ENCODE measurements at regions not wholly inside any gene's neighbourhood (a gene's known extent, or its start where the extent isn't known, plus 50 kb on each side); places are given as distances from the start of the nearest gene placed in this dataset.
"Not testable (repeated sequence)": the region's sequence is repeated elsewhere in the genome, so short reads cannot be mapped to it uniquely, and the experiment has no call there.

DNA sequence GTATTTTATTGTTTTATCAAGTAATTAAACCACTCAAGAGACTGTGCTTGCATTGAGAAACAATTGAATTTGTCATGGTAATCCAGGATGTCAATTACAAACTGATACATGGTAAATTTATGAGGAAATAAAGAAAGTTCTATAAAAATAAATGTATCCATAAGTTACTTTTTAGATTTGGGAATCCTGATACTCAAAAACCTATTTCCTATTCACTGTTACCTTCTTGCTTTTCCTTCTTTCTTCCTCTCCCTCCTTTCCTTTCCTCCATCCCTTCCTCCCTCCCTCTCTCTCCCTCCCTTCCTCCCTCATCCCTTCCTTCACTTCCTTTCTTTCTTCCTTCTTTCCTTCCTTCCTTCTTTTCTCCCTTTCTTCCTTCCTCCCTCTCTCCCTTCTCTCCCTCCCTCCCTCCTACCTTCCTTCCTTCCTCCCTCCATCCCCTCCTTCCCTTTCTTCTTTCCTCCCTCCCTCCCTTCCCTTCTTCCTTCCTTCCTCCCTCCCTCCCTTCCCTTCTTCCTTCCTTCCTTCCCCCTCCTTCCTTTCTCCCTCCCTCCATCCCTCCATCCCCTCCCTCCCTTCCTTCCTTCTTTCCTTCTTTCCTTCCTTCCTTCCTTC is 1299.1 kb upstream of the ZEB2 start:
- no peak for DNase-seq (ENCODE audit: insufficient read length, low spot score)
- FAIRE-seq, result no peak

DNA sequence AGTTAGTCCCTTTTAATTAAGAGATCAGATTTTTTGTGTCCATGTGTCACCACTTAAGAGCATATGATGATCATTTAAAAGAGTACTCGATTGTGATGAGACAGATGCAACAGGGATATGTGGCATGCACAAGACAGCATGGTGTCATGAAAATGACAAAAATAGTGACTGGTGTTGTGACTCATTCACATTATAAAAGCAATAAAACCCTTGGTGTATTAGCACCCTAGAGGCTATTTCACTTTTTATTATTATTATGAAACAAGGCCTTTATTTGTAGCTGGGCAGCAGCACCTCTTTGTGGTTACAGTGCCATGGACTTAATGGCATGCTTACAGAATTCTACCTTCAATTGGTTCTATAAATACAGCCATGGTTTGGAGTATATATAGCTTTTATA is 1296.0 kb upstream of the ZEB2 start:
- DNase-seq (ENCODE audit: insufficient read length, low spot score), result no peak
- FAIRE-seq, result no peak

DNA sequence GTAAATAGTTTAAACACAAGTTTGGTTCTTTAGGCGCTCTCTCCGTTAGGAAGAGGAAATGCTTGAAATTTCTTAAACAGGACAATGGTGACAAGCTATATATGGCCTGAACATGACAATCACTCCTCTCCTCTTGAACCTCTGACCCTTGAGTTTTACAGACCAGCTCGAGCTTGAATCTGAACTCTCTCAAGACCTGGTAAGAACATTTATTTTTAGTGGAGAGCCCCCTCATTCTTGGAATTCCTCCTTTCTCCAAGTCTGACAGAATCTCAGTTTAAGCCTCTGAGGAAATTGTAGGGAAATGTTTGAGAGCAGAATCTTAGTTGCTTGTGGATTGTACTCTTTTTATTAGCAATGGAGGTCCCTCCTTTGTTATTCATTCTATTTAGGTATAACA is 1293.6 kb upstream of the ZEB2 start:
- FAIRE-seq, result no peak

DNA sequence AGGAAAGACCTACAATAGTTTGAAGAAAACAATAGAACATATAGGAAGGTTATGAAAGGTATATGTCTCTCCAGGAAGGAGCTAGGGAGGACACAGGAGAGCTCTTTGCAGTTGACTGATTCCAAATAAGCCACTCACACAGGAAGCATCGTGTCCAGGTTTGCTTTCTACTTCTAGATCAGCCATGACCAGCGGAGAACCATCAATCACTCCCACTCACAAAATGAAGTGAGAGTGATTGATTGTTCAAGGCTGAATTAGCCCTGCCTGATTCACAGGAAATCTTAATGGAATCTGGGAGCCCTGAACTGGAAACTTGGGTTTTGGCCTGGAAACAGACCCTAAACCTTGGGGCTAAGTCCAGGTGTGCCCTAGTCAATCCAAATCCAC is 1292.2 kb upstream of the ZEB2 start:
- FAIRE-seq (no peak), DNase-seq (ENCODE audit: insufficient read length, low spot score) (no peak)

More for the DNA sequence above, 1293.6 kb upstream of the ZEB2 start:
- no peak for DNase-seq (ENCODE audit: insufficient read length, low spot score)

DNA sequence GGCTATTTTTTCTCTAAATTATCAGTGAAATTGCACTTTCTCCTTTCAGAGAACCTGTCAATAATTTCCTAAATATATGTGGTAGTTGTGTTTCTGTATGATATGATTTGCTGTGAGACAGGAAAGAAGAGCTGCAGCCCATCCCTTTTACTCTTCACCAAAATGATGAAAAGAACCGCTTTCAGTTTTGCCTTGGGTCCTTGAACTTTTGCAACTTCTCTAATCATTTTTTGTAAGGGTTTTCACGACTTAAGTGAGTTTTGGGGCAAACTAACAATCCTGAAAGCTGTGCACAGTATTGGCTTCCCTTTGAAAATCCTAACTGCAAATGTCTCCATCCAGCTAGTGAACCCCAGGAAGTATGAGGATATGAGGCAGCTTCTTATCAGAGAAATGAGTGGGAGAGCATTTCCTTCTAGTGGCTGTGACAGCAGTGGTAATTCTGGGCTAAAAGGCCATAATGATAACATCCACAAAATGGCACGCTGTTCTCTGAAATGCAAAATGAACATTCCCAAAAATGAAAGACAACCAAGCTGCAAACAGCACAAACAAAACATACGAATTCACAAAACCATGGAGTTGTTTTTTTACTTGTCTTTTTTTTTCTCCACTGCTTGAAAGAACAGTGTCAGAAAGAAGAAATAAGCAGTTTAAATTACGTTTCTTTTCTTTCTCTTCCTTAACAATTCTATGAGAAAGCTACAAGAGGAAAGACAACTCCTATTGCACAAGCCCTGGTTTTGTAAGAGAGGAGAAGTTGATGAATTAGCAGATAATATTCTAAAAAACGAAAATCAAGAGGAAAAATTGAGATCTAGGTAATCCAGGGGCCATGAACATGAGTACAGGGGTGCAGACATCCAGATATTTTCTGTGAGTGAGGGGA is 1291.6 kb upstream of the ZEB2 start:
- FAIRE-seq (no peak), DNase-seq (ENCODE audit: insufficient read length, low spot score) (no peak)

DNA sequence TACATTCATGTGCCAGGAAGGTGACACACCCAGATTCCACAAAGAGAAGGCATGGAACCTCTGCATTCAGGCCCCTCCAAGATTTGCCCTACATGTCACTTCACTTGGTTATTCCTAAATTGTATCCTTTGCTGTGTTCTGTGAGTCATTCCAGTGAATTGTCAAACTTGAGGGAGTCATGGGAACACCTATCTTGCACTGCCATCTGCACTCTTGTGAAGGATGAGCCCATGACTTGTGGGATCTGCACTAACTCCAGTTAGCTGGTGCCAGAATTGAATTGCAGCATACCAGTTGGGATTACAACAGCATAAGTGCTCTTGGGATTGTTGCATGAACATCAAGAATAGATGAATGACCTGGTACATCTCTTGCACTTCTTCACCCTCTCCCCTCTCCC is 1288.0 kb upstream of the ZEB2 start:
- no peak for DNase-seq (ENCODE audit: insufficient read length, low spot score)
- FAIRE-seq, result peak; percentile 13

DNA sequence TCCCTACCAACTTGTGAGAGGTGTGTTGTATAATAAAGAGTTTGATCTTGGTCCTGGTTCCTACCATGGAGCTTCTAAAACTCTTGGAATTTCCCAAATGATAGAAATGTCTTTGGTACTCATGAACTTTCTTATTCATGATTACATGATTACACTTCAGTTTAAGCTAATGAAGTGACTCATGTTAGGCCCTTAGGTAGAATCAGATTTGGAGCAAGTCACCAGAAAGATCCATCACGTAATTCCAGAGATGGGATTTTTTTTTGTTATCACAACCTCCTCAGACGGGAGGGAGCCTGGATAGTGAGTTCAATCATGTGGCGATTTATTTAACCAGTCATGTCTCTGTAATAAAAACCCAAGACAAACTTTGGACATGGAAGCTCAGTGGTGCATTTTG is 1287.6 kb upstream of the ZEB2 start:
- FAIRE-seq, result no peak
- no peak for DNase-seq (ENCODE audit: insufficient read length, low spot score)

DNA sequence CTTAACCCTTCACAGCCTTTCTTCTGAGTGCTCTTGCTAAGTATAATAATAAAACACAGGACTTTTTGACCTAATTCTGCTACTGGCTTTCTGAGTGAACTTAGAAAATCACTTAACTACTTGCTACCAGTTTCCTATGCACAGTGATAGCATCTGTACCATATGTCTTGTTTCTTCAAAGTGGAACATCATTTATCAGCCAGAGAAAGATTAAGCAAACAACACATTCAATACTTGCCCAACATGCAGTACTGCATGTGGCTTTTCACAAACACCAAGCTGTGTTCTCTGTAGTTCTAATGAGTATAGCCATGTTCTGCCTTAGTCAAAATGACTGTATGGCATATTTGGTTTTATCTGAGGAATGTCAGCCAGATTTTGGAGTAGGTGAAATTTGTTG is 1286.6 kb upstream of the ZEB2 start:
- no peak for DNase-seq (ENCODE audit: insufficient read length, low spot score)
- no peak for FAIRE-seq

DNA sequence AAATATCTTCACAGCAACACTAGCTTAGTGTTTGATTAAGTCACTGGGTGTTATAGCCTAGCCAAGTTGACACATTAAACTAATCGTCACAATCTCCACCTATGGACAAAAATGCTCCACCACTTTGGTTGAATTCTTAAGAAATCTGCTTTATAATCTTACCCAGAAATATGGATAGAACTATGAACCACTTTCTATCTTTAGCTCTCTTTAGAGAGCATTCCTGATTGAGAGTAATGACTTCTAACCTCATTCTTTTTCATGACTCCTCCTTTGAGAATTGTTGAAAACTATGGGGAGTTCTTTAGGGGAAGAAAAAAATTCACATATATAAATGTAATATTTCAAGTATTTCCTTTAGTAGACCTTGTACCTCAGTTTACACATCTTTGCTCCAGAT is 1282.2 kb upstream of the ZEB2 start:
- FAIRE-seq (no peak), DNase-seq (ENCODE audit: insufficient read length, low spot score) (no peak)

DNA sequence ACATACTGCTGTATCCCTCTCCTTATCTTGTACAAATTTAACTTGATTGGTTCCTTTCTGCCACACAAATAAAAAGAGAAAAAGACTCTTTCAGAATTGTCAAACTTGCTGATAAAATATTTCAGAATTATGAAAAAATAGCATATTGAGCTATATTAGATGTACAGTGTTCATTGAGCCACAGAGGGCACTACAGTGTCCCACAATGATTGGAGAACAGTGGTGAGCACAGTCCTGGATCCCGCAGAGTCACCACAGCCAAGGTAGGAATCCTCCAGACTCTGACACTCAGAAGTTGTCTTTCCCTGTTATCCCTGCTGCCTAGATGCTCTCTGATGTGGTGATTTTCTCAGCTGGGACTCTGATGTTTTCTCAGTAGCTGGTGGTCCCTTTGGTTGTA is 1281.3 kb upstream of the ZEB2 start:
- DNase-seq (ENCODE audit: insufficient read length, low spot score), result no peak
- no peak for FAIRE-seq

DNA sequence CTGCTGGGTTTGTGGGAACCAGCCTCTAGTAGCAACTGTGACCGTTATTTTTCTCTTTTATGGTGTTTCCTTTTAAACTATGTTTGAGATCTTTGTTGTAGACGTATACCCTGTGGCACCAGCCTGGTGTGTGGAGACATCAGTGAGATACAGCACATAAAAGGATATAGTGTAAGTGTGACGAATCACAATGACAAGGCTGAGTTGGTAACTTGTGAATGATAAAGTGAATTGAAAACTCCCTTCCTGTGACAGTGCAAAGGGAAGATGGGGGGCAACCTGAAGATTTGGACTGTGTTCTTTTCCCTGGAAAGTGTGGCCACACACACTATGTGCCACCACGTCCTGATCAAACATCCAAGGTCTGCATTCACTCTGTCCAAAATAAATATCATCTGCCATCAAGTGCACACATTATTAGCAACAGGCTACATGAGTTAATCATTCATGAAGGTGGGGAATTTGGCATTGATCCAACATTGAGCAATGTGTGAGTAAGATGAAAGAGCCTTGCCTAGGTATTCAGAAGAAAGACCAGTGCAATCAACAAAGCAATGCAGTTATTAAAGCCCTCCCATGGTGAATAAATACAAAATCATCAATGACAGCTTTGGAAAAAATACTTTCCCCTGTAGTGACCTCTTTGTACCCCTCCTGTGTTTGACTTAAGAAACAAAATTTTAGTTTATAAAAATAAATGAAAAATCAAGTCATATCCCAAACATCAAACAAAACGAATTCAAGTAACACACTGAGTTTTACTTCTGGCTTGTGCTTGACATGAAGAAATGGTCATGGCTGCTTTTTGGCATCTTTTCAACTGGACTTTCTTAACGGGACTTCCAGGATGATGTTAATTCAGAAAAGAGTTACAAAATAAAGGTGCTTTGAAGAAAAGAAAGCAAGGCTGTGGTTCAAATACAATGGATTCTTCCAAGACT is 1280.5 kb upstream of the ZEB2 start:
- FAIRE-seq (peak; percentile 33), DNase-seq (ENCODE audit: insufficient read length, low spot score) (no peak)

DNA sequence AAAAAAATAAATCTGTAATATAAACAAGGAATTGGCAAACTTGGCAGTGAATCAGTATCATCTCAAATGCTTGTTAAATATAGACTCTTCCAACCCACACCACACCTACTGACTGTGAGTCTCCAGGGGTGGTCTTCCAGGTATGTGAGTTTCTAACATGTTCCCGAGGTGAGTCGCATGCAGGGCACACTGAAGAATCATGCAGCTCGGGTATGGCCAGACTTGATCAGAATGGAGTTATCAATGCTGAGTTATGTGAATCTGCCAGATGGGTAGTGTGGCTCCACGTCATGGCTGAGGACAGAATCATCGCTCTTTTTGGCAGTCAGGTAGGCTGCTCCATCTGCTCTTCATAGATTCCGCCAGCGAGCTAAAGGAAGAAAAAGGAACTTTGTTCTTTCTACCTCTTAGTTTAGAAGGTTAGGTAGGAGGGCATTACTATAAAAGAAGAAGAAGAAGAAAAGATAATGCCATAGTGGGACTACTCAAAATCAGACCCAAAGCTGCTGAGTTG is 1279.7 kb upstream of the ZEB2 start:
- no peak for DNase-seq (ENCODE audit: insufficient read length, low spot score)
- FAIRE-seq, result no peak

DNA sequence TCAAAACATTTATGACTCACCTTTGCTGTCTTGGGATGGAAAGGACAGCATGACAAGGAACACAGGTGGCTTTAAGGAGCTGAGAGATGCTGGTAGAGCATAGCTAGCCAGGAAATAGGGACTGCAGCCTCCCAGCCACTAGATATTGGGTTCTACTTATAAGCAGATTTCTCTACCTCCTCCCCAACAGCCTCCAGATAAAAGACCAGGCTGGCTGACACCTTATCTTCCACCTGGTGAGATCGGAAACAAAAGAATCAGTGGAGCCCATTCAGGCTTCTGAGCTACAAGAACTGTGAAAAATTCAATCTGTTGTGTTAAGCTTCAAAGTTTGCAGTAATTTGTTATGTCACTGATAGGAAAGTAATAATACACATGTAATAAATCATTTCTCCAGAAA is 1278.5 kb upstream of the ZEB2 start:
- FAIRE-seq, result no peak
- DNase-seq (ENCODE audit: insufficient read length, low spot score), result no peak

DNA sequence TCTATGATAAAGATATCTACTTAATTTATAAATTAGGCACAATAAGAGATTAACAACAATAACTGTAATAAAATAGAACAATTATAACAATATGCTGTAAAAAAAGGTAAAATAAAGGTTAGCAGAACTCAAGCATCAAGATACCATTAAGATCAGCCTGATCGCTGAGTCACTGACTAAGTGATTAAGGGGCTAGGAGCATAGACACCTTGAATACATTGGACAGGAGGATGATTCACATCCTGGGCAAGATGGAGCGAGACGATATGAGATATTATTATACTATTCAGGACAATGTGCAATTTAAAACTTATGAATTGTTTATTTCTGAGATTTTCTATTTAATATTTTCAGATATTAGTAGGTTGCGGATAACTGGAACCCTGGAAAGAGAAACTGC is 1277.8 kb upstream of the ZEB2 start:
- DNase-seq (ENCODE audit: insufficient read length, low spot score) (no peak), FAIRE-seq (no peak)

DNA sequence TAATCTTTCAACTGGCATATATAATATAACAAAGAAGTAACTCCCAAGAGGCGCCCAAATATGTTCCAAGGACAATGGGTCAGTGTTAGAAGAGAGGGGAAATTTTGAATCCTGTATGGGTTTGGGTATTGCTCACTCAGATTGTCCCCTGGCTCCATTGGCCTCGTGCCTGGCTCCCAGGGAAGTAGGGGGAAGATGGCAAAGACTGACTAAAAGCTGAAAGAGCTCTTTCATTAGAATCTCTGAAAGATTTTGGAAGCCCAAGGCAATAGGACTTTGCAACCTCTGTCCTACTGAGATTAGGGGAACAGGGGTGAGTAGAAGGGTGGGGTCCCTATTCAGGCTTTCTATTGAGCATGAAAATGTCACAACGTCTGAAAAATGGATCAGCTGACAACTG is 1272.8 kb upstream of the ZEB2 start:
- DNase-seq (ENCODE audit: insufficient read length, low spot score) (no peak), FAIRE-seq (no peak)

DNA sequence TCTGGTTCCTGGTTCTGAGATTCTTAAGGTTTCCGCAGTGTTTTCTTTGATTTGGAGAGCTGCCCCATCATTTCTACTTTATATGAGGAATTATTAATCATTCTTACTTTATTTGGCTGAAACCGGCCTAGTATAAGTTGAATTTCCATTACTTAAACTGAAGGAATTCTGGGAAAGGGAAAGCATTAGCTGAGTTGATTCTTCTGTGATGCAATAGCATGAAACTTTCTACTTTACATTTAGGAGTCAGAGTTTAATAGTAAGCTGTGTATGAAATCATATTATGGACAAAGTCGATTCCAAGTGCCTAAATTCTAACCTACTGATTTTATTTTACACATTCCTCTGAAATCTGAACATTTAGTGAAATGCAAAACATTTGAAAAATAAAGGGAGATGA is 1269.7 kb upstream of the ZEB2 start:
- no peak for FAIRE-seq

DNA sequence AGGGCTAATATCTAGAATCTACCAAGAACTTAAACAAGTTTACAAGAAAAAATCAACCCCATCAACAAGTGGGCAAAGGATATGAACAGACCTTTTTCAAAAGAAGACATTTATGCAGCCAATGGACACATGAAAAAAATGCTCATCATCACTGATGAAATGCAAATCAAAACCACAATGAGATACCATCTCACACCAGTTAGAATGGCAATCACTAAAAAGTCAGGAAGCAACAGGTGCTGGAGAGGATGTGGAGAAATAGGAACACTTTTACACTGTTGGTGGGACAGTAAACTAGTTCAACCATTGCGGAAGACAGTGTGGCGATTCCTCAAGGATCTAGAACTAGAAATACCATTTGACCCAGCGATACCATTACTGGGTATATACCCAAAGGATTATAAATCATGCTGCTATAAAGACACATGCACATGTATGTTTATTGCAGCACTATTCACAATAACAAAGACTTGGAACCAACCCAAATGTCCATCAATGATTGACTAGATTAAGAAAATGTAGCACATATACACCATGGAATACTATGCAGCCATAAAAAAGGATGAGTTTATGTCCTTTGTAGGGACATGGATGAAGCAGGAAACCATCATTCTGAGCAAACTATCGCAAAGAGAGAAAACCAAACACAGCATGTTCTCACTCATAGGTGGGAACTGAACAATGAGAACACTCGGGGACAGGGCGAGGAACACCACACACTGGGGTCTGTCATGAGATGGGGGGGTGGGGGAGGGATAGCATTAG is 1267.9 kb upstream of the ZEB2 start:
- FAIRE-seq; DNase-seq (ENCODE audit: insufficient read length, low spot score): not testable (repeated sequence)

More for the DNA sequence above, 1269.7 kb upstream of the ZEB2 start:
- no peak for DNase-seq (ENCODE audit: insufficient read length, low spot score)

DNA sequence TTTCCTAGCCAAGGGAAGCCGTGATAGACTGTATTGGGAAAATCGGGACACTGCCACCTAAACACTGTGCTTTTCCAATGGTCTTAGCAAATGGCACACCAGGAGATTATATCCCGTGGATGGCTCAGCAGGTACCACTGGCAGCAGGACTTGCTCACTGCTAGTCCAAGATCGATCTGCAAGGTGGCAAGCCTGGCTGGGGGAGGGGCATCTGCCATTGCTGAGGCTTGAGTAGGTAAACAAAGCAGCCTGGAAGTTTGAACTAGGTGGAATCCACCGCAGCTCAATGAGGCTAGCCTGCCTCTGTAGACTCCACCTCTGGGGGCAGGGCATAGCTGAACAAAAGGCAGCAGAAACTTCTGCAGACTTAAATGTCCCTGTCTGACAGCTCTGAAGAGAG is 1262.7 kb upstream of the ZEB2 start:
- not testable (repeated sequence) for FAIRE-seq; DNase-seq (ENCODE audit: insufficient read length, low spot score)

DNA sequence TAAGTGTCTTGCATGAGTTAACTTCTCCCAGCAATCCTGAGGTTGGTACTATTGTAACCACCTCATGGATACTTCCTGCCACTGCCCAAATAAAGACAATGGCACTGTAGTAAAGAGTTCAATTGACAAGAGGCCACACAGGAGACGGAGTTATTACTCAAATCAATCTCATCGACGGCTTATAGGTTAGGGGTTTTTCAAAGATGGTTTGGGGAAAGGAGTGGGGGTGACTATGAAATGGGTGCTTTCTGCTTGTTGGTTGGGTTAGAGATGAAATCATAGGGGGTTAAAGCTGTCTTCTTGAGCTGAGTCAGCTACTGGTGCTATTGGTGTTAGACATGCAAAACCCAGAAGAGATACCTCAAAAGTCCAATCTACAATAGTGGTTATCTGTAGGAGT is 1258.0 kb upstream of the ZEB2 start:
- DNase-seq (ENCODE audit: insufficient read length, low spot score) (no peak), FAIRE-seq (no peak)

DNA sequence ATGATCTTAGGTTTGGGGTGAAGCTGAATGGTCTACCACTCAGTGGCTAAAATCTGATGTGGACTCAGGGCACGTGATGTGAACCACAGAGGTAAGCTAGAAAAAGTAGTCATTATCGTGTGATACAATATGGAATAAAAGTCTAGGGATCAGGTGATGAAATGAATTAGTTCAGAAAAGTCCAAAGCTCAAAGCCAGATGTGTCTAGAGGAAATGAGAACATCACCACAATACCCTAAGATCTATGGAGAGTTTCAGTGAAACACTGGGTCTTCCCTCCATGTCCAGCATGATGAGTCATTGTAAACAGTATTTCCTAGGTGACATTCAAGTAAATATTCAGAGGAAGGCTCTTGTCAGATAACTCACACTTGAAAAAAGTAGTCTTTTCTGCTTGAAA is 1257.4 kb upstream of the ZEB2 start:
- DNase-seq (ENCODE audit: insufficient read length, low spot score), result no peak
- FAIRE-seq, result no peak

Measured in HTR-8/SVneo (cell line).